ENCODE measurements at regions not wholly inside any gene's neighbourhood (a gene's known extent, or its start where the extent isn't known, plus 50 kb on each side); places are given as distances from the start of the nearest gene placed in this dataset.

GRCh38 chr10:129048513-129048912, 418.5 kb upstream of the MGMT start:
- TF ChIP-seq CTCF (IDR thresholded peaks at IDR 0.05) (no peak), POLR2A (IDR thresholded peaks at IDR 0.05) (no peak)

Measured in ovary (tissue), 3 donors.